MV-4-11 (cell line): ENCODE measurements at regions not wholly inside any gene's neighbourhood (a gene's known extent, or its start where the extent isn't known, plus 50 kb on each side); places are given as distances from the start of the nearest gene placed in this dataset.
"Not testable (repeated sequence)": the region's sequence is repeated elsewhere in the genome, so short reads cannot be mapped to it uniquely, and the experiment has no call there.

ENCODE experiments used
- DNase-seq: peaks from one replicate; lab custom pipeline; 2025; lab: John Stamatoyannopoulos, UW

DNA sequence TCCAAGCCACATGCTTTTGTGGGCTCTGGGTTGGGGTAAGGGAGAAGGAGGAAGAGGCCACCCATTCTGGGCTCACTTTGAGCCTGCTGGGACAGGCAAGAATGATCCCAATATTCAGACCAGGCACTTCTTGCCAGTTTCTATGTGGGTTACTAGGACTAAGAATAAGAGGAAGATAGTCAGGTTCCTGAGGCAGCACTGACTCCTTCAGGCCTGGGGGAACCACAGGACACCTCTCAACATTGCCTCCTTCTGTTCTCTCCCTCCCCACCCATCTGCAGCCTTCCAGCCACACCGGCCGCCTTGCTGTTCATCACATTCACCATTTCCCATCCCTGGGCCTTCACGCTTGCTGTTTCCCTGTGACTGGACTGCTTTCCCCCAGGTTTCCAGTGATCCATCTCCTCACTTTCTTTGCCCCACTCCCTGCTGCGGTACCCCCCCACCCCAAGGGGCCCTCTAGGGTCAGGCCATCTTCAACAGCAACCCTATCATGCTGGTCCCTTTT, 69.2 kb upstream of the SIRPA start:
- peak; percentile 60 for DNase-seq

DNA sequence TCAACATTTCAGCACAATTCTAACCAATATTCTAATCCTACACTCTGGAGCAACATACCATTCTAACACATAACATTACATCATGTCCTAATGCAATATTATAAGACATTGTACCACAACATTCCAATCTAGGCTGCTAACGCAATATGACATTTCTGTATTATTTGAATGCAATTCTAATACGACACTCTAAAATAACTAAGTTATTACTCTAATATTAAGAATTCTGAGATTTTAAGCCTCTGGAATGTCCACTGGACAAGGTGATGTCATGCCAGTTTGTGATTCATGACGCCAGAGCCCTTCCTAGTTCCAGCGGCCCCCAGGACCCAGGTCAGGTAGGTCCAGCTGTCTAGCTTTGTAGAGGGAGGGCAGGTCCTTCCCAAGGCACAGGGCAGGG, 69.7 kb upstream of the SIRPA start:
- DNase-seq, result no peak

DNA sequence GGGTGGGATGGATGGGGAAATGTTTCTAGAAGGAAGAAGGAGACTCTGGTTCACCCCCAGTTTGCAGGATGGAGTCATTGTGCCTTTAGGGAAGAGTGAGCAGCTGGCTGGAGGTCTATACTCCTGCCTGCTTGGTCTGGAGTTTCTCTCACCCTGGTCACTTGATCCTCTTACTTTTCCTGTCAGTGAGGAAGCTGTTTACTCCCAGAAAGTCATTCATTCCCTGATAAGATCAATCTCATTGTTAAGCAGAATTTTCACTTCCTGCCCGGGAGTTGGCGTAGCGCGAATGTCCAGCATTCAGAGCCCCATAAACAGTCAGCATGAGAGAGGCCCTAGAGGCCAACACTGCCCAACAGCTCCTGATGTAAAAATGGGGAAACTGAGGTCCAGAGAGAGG, 70.4 kb upstream of the SIRPA start:
- DNase-seq, result no peak

DNA sequence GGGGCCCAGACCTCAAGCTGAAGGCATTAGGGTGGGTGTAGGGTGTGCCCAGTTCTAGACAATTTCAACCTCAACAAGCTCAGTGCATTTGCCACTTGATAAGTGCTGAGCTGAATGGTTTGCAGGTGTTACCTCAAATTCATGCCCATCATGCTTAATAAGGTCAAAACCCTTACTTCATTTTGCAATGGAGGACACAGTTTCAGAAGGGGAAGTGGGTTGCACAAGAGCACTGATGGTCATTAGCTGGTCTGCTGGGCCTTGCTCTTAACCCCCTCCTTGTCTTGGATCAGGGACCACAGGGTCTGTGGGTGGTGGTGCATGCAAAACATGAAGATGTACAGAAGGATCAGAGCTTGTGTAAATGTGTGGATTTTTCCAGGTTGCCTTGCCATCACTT, 71.0 kb upstream of the SIRPA start:
- DNase-seq, result peak; percentile 71

DNA sequence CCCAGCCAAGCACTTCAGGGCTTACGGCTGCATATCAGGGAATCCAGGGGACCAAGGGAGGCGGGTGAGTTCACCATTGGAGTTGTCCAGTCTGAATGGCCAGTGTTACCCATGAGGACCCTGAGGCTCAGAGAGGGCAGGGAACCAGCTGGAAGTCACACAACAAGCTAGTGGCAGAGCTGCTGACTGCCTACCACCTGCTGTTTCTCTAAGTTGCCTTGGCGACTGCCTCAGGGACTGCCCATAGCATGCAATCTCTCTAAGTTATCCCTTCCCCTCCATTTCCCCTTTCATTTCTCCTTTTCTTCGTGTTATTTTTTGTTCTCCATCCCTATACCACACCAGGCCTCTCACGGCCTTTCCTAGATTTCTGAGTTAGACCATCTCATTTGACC, 71.8 kb upstream of the SIRPA start:
- DNase-seq, result peak; percentile 94

DNA sequence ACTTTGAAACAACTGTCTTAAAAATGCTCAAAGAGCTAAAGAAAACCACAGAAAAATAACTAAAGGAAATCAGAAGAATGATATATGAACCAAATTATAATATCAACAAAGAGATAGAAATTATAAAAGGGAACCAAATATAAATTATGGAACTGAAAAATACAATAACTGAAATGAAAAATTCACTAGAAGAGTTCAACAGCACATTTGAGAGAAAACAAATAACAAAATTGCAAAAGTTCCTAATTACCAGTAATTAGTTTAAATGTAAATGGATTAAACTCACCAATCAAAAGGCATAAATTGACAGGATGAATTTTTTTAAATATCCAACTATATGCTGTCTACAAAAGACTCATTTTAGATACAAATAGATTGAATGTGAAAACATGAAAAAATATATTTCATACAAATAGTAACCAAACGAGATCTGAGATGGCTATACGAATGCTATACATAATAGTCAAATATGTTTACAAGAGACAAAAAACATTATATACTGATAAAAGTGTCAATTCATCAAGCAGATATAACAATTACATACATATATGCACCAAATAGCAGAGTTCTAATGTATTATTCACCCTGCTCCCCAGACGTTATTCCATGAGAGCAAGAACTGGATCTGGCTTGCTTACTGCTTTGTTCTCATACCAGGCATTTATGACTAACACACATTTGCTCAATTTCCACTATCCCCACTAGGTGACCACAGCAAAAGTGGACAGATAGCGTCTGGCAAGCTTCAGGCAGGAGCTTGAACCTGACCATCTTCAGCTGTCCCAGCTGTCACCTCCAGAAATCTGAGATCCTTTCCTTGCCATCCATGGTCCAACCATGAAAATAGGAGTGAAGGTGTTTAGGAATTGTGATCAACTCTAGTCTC, 72.4 kb upstream of the SIRPA start:
- DNase-seq, result peak; percentile 41

DNA sequence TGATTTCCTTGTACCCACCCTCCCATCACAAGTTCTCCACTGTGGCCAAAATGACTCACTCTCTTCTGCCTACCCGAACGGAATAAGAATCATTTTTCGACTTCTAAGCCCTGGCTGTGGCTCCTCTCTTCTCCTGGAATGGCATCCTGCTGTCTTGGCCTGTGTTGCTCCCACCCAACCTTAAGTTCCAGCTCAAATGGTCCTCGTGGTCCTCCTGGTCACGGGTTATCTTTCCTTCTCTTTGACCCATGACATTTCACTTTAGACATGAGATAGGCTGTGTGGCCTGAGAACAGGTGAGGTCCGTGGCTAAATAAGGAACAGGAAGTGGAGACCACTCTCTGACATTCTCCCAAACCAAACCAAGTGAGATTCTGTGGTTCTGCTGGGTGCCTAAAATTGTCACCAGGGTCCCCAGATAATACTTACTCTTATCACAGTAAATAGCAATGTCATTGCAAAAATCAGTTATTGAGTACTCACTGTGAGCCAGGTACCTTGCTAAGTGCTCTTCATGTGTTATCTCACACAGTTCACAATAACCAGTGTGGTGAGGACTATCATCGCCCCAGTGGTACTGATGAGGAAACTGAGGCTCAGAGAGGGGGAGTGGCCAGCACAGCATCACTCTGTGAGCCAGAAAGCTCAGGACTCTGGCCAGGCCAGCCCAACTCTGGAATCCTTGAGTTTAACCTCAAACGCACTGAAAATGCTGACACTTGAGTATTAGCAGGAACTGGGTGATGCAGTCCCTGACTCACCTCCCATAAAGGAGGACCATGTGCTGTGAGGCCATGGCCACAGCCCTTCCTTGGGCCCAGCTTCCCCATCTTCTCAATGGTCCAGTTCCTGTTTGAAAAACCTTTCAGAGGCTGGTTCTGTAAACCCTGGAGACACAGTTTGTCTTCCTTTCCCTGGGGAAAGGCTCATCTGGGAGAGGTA, 74.8 kb upstream of the SIRPA start:
- peak; percentile 77 for DNase-seq

DNA sequence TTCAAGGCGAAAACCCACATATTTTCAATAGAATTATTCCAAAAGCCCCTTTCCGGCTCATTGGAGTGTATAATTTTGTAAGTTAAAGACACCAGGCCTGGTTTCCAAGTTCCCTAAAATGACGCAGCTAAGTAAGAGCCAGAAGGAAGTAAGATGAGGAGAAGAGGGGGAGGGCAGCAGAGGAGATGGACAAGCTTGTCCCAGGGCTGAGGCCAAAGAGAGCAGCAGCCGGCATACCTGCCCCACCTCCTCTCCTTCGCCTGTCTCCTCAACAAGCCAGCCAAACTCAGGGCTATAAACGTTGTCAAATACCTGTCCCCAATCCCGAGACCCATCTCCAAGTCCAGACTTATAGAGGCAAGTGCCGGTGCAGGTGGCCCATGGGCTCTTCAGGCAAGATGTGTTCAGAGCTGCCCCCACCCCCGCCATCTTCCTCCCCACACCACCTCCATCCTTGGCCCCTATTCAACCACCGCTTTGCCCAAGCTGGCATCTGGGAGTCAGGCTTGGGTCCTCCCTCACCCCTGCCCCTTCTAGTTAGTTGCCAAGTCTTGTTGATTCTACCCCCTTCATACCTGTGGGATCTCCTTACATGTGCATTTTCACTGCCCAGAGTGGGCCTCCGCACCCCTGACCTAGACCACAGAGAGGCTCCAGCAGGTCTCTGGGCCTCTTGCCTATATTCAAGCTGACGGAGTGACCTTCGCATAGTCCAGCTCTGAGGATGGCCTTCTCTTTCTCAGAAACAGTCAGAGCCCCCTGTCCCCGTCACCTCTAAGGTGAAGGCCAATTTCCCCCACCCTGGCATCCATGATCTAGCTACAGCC, 75.7 kb upstream of the SIRPA start:
- peak; percentile 75 for DNase-seq

DNA sequence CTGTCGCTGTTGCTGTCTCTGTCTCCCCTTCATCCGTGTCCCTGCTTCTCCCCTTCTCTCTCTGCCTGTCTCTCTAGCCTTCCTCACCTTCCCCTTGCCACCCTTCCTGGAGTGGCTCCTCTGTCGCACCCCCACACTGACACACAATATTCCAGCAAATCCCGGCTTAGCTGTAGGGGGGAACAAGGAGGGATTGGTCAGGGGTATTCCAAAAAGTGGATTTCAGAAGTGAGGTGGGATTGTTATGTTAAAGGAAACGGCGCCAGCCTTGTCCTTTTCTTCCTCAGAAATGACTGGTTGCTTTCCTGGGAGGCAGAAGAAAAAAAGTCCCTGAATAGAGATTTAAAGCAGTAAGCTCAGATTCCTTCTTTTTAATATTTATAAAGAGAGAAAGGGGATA, 76.3 kb upstream of the SIRPA start:
- DNase-seq, result no peak

DNA sequence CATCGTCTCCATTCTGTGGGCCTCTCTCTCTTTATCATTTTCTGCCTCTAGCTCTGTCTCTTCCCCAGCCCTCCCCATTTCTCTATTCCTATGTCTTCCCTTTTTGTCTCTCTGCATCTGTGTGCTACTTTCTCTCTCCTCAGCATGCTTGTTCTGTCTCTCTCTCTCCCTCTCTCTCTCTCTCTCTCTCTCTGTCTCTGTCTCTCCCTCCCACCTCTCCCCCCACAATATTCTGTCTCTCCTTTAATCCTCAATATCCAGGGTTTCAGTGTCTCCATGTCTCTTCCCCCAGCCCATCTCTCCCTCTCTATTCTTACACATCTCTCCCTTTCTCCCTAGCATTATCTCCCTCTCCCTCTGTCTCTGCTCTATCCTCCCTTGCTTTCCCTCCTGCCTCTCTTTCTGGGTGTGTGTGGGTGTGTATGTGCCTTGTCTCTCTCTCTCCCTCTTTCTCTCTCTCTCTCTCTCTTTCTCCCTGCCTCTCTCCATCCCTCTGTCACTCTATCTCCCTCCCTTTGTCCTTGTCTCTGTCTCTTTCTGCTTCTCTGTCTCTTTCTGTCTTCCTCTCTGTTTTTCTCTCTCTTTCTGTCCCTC, 76.9 kb upstream of the SIRPA start:
- no peak for DNase-seq

DNA sequence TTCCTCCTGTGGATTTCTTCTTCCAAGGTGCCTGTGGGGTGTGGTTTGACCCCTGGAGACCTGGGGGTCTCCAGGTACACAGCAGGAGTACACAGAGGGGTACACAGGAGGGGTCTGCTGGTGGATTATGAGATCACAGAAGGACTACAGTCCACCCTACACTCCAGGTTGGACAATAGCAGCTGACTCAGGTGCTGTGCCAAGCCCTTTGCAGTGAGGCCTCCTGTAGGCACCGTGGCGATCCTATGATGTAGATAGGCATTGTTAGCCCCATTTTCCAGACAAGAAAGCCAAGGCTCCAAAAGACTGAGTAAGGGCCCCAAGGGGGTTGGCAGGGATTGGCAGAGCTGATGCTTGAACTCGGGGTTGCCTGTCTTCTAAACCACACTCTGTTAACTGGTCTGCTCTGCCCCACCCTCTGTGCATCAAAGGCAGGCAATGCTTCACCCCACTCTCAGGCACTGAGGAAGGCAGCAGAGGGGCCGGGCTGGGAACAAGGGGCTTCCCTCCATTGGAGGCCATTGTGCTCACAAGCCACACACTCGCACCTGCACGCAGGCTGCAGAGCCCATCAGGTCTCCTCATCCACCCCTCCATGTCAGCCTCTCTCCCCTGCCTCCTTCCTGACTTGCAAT, 77.5 kb upstream of the SIRPA start:
- DNase-seq, result no peak

DNA sequence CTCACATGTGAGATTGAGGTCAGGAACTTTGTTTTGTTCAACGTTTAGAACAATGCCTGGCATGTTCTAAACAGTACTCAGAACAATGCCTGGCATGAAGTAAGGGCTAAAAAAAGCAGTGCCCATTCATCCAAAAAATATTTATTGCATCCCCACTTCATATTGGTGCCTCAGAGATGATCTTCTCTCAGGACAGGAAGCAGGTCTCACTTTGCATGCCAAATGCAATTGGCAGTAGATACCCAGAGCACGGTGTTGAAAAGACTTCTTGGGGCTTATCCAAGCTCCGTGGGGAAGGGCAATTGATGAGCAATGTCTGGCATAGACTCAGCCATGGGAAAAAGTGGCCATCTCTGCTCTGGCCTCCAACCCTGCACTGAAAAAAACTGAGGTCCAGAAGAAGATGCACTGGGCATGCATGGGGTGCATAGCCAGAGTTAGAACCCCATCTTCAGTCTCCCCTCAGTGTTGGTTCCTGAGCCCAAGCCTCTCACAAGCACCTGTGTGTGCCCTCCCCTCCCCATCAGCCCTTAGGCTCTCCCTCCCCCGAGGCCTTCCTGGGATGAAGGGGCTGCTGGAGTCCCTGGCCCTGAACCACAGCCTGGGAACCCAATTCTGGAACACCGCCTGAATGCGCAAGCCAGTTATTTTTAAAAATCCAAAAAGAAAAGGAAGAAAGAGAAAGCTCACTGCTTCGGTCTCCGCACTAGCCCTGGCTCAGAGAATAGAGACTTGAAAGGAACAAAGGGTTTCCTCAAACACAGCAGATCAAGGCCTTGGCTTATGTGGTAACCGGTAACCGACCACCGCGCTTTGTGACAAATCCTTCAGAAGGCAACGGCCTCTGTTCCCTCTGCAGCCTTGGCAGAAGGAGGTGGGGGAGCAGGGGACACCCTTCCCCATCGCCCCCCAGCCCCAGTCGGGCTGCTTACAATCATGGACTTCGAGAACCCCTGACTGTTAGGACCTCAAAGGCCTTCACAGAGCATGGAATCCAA, 78.5 kb upstream of the SIRPA start:
- DNase-seq, result peak; percentile 81

DNA sequence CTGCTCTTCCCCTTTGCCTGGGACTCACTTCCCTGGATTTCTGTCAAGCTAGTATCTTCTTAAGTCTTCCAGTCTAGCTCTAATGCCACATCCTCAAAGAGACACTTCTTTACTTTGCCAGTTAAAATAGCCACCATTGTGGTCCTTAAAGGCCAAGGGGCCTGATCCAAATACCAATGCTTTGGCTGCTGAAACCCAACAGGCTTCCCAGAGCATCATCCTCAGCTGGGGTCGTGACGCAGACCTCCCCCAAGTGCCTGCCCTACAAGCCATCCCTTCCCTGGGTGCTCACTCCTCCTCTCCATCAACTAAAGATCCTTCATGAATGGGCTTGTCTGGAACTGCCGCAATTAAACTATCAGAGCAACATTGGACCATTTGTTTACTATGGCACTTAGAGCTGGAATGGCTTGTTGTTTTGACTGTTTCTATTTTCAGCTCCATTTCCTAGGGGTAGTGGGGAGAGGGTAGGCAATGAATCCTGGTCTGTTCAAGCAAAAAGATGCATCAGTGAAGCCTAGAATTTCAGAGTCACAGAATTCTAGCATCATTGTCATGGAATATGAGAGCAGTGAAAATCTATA, 79.6 kb upstream of the SIRPA start:
- no peak for DNase-seq

DNA sequence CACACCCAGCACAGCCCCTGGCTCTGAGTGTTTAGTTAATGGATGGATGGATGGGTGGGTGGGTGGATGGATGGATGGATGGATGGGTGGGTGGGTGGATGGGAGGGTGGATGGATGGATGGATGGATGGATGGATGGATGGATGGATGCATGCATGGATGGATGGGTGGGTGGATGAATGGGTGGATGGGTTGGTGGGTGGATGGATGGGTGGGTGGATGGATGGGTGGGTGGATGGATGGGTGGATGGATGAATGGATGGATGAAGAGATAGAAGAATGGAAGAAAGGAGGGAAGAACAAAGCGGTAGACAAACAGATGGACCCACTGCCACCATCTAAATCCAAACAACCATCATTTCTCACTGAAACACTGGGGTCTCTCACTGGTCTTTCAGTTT, 80.3 kb upstream of the SIRPA start:
- not testable (repeated sequence) for DNase-seq

DNA sequence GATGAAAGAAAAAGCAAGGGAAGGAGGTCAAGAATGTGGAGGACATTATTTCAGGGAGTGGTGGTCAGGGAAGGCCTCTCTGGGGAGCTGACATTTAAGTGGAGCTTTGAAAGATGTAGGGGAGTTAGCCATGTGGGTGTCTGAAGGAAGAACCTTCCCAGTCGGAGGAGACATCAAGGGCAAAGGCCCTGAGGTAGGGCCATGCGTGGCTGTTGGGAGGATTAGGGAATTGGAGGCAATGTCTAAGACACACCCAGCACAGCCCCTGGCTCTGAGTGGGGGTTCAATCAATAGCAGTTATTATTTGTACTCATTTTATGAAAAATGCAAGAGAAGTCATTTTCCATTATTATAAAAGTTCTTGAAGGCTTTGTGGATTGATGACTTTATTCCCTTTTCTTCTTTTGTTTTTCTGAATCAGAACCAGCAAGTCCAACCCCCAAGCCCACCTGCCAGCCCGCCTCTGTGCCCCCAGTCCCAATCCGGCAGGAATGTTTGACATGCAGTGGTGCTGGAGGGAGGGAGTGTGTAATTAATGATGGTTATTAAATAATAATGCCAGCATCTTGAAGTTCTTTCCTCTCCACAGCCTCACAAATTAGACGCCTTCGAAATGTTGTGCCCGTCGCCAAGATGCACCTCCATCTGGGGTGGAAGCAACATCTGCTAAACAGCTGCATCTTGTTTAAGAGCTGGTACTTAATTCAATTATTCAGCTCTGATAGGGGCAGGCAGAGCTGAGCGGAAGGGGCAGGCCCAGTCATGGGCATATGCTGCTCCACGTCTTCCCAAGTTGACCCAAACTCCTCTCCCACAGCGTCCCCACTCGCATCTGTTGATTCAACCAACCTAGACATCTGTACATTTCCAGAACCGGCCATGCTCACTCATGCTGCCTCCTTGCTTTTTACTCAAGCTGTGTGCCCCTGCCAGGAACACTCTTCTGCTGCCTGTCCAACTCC, 81.3 kb upstream of the SIRPA start:
- DNase-seq, result no peak

DNA sequence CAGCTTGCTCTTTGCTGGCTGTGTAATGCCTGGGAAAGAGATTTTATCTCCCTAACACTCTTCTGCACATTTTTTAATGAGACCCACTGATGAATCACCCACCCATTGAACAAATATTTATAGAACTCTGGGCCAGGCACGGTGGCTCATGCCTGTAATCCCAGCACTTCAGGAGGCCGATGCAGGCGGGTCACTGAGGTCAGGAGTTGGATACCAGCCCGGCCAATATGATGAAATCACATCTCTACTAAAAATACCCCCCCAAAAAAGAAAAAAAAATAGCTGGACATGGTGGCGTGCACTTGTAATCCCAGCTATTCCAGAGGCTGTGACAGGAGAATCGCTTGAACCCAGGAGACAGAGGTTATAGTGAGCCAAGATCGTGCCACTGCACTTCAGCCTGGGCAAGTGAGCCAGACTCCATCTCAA, 82.1 kb upstream of the SIRPA start:
- peak; percentile 29 for DNase-seq

DNA sequence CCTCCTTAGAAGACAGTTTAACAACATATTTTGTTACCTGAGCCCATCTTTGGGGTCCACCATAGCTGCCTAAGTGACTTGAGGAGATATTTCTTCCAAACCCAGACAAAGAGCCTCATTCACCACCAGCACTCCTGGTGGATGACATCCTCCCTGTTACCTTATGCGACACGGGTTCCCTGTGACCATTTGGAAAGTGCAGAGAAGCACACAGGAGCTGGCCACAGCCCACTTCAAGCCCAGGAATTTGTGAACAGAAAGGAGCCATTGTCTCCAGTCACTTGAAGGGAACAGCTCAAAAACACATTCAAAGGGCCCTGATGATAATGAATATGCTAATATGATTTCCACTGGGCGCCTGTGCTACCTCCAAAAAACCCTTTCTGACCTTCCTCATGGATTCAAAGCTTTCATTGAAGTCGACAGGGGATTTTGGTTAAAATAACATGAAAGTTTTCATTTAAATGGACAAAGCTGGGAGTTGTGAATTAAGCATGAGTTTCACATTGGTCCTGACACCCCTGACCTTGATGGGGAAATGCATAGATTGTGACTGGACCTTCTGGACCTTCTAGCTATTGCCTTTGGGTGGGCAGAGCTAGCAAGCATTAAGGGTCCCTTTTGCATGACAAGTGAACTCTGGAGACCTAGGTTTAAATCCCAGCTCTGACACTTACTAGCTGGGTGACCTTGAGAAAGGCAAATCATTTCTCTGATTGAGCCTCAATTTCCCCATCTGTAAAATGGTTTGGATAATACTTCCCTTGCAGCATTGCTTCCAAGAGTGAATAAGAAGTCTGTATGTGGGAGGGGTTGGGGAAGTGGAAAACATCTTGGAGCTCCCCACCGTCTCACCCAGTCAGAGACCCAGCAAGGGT, 83.3 kb upstream of the SIRPA start:
- DNase-seq, result no peak
